ENCODE measurements at regions not wholly inside any gene's neighbourhood (a gene's known extent, or its start where the extent isn't known, plus 50 kb on each side); places are given as distances from the start of the nearest gene placed in this dataset.

DNA sequence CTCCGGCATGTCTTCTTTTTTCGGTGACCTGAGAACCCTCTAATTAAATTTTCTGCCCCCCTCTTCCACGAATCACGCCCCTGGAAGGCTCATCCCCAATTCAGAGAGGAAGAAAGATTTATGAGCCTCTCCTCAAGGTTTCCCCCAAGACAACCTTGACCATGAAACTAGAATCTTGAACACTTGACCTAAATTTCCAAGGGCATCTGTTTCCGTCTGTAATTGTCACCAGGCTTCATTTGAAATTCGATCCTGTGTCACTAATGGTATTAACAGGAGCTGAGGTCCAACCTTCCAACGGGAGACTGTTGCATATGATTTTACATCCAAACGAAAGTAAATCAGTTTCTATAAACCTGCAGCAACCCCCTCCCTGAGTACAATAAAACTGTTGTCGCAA is 139.9 kb upstream of the ZIC3 start:
- no peak overlapping the region for H3K4me3 ChIP-seq
- no peak overlapping the region for H3K27ac ChIP-seq (replicated peaks in 1 of 4)
- intact Hi-C loops (cut with DNase I) = no loop called here
- no peaks in the 10 kb centered on the region for H3K9me3 ChIP-seq
- TF ChIP-seq EP300 (IDR thresholded peaks at IDR 0.05) = no peak
- TF ChIP-seq, protein P1, sequence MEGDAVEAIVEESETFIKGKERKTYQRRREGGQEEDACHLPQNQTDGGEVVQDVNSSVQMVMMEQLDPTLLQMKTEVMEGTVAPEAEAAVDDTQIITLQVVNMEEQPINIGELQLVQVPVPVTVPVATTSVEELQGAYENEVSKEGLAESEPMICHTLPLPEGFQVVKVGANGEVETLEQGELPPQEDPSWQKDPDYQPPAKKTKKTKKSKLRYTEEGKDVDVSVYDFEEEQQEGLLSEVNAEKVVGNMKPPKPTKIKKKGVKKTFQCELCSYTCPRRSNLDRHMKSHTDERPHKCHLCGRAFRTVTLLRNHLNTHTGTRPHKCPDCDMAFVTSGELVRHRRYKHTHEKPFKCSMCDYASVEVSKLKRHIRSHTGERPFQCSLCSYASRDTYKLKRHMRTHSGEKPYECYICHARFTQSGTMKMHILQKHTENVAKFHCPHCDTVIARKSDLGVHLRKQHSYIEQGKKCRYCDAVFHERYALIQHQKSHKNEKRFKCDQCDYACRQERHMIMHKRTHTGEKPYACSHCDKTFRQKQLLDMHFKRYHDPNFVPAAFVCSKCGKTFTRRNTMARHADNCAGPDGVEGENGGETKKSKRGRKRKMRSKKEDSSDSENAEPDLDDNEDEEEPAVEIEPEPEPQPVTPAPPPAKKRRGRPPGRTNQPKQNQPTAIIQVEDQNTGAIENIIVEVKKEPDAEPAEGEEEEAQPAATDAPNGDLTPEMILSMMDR (IDR thresholded peaks at IDR 0.05) = no peak
- TF ChIP-seq POLR2AphosphoS5 (IDR thresholded peaks at IDR 0.05) = no peak
- TF ChIP-seq POLR2A (IDR thresholded peaks at IDR 0.05; ENCODE audit: low read depth) = no peak
- no peaks in the 10 kb centered on the region for H3K36me3 ChIP-seq
- whole genome bisulfite sequencing = 27% methylated on average over 9 of the region's 9 CpGs
- peaks cover 7 to 90% (median 50%) of the 10 kb centered on the region in 4 donors for H3K27me3 ChIP-seq
- no peak for DNase-seq (ENCODE audit: extremely low spot score)
- peaks cover 8 to 29% (median 28%) of the 10 kb centered on the region in 4 donors for H3K4me1 ChIP-seq

DNA sequence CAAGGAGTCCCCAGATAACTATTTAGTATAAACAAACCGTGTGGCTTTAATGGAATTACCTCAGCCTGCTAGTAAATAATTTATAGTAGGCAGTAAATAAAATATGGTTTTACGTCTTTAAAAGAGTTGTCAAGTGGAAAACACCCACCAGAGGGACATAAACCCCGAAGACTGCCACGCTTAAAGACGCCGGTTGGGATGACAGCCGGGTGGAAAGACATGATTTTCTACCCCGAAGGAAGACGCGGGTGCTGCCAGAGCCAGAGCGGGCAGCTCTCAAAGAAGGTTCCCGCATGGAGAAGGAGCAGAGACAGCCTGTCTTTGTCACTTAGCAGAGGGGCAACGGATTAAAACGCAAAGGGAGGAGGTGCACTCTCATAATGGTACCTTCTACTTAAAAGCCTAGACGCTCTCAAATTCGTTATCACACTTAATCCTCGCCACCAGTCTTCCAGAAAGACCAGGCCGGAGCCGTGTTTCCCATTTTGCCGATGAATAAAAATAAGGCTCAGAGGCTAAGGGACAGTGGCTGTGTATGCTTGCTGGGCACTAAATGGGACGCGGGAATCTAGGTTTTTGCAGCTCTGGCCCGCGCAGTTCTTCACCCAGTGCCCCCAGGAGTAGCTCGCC is 140.5 kb upstream of the ZIC3 start:
- H3K9me3 ChIP-seq = no peaks in the 10 kb centered on the region
- 28% methylated on average over 25 of the region's 25 CpGs for WGBS
- peaks cover 7 to 87% (median 50%) of the 10 kb centered on the region in 4 donors for H3K27me3 ChIP-seq
- H3K4me3 ChIP-seq = no peak overlapping the region
- TF ChIP-seq, protein P1 (IDR thresholded peaks at IDR 0.05) = no peak
- TF ChIP-seq POLR2A (IDR thresholded peaks at IDR 0.05; ENCODE audit: low read depth) (no peak), POLR2AphosphoS5 (IDR thresholded peaks at IDR 0.05) (peak in 1 of 2 donors; percentile 20), EP300 (IDR thresholded peaks at IDR 0.05) (no peak)
- peaks cover 8 to 29% (median 28%) of the 10 kb centered on the region in 4 donors for H3K4me1 ChIP-seq
- no peaks in the 10 kb centered on the region for H3K36me3 ChIP-seq
- DNase-seq (ENCODE audit: extremely low spot score) = no peak
- H3K27ac ChIP-seq (replicated peaks in 1 of 4) = no peak overlapping the region
- intact Hi-C loops (cut with DNase I) = no loop called here

DNA sequence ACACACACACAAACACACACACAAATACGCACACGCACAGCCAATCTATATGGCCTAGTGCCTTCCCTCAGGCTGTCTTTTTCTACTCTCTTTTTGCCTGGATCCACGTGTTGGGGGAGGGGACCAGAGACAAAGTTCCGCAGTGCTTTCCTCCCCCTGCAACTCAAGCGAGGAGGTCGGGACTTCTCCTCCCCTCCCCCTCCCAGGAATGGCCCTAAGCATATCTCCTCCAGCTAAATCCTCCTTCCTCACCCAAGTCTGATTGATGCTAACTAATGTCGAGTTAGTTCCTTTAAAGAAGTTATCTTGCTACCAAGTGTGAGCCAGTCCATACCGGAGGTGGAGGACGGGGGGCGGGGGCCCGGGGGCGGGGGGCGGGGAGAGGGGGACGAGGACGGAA is 141.2 kb upstream of the ZIC3 start:
- WGBS = 15% methylated on average over 15 of the region's 15 CpGs
- no peak for DNase-seq (ENCODE audit: extremely low spot score)
- TF ChIP-seq, protein P1 (IDR thresholded peaks at IDR 0.05) = no peak
- no peak for TF ChIP-seq POLR2A (IDR thresholded peaks at IDR 0.05; ENCODE audit: low read depth)
- no peak for TF ChIP-seq POLR2AphosphoS5 (IDR thresholded peaks at IDR 0.05)
- no peak for TF ChIP-seq EP300 (IDR thresholded peaks at IDR 0.05)
- Histone ChIP-seq H3K27me3 (peaks cover 7 to 80% (median 48%) of the 10 kb centered on the region in 4 donors), H3K27ac (replicated peaks in 1 of 4) (no peak overlapping the region), H3K4me3 (no peak overlapping the region), H3K4me1 (peaks cover 8 to 29% (median 28%) of the 10 kb centered on the region in 4 donors), H3K36me3 (no peaks in the 10 kb centered on the region), H3K9me3 (no peaks in the 10 kb centered on the region)
- intact Hi-C loops (cut with DNase I) = no loop called here

DNA sequence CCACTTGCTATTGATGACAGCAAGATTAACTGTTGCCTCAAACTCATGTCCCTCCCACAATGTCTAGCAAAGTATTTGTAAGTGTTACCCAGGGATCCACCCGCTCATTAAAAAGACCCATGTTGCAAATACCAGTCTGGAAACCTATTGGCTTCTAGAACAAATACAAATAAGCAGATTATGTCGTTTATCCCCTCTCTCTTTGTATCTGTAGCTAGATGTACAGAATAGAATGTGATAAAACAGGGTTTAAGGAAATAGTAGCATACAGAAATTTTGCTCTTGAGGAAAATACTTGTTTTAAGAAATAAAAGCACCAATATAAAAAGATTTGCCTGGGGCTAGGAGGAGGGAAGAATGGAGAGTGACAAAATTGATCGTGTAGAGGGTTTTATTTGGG is 142.7 kb upstream of the ZIC3 start:
- Histone ChIP-seq H3K4me3 (no peak overlapping the region), H3K27me3 (peaks cover 7 to 65% (median 39%) of the 10 kb centered on the region in 4 donors), H3K27ac (replicated peaks in 1 of 4) (no peak overlapping the region), H3K4me1 (peaks cover 8 to 17% (median 15%) of the 10 kb centered on the region in 4 donors), H3K36me3 (no peaks in the 10 kb centered on the region), H3K9me3 (no peaks in the 10 kb centered on the region)
- TF ChIP-seq POLR2AphosphoS5 (IDR thresholded peaks at IDR 0.05) (no peak), POLR2A (IDR thresholded peaks at IDR 0.05; ENCODE audit: low read depth) (no peak), EP300 (IDR thresholded peaks at IDR 0.05) (no peak)
- TF ChIP-seq, protein P1 (IDR thresholded peaks at IDR 0.05) = no peak
- 21% methylated on average over 3 of the region's 3 CpGs for WGBS
- DNase-seq (ENCODE audit: extremely low spot score) = no peak
- intact Hi-C loops (cut with DNase I) = no loop called here

DNA sequence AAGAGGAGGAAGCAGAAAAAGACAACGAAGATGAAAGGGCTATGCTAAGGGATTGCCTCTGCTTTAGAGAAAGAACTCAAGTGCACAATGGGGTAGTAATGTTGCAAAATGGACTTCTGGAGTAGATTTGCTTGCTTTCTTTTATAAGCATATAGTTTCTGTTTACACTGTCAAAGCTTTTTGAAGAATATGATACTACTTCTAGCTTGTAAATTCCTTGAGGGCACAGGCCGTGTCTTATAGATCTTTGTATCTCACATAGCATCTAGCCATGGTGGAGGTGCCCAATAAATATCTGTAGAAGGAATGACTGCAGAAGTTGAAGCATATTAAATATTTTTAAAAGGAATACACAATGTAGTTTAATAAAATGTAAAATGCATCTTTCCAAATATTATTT is 147.8 kb upstream of the ZIC3 start:
- Histone ChIP-seq H3K9me3 (no peaks in the 10 kb centered on the region), H3K4me3 (no peak overlapping the region), H3K36me3 (no peaks in the 10 kb centered on the region), H3K27ac (replicated peaks in 1 of 4) (no peak overlapping the region), H3K27me3 (peaks cover 0 to 19% (median 4%) of the 10 kb centered on the region in 4 donors), H3K4me1 (no peaks in the 10 kb centered on the region)
- WGBS = 60% methylated on average over 2 of the region's 2 CpGs
- intact Hi-C loops (cut with DNase I) = no loop called here
- TF ChIP-seq POLR2AphosphoS5 (IDR thresholded peaks at IDR 0.05) = no peak
- DNase-seq (ENCODE audit: extremely low spot score) = no peak
